ENCODE measurements at regions not wholly inside any gene's neighbourhood (a gene's known extent, or its start where the extent isn't known, plus 50 kb on each side); places are given as distances from the start of the nearest gene placed in this dataset.

DNA sequence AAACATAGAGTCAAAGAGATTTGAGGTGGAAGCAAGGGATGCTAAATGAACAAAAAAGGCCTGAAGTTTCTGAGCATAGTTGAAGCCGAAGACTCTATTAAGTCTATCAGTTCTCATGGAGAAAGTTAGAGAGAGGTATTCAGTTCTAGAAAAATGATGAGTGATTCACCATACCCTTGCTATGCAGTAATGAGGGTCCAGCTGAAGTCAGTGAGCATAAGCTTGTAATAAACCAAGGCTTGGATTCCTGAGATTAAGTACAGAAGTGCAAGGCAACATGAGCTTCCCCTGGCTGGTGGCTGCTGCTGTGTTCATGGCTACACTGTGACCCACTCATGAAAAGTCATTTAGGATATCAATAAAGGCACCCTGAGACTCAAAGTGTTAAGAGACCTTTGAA, 129.7 kb upstream of the MTAP start:
- no peak for DNase-seq
- no peak overlapping the region for H3K4me3 ChIP-seq
- ATAC-seq: no peak
- H3K9me3 ChIP-seq: no peaks in the 10 kb centered on the region
- no peaks in the 10 kb centered on the region for H3K4me1 ChIP-seq (ENCODE audit: low read depth)
- intact Hi-C loops (cut with DNase I, micrococcal nuclease): no loop called here
- TF ChIP-seq, protein P1, sequence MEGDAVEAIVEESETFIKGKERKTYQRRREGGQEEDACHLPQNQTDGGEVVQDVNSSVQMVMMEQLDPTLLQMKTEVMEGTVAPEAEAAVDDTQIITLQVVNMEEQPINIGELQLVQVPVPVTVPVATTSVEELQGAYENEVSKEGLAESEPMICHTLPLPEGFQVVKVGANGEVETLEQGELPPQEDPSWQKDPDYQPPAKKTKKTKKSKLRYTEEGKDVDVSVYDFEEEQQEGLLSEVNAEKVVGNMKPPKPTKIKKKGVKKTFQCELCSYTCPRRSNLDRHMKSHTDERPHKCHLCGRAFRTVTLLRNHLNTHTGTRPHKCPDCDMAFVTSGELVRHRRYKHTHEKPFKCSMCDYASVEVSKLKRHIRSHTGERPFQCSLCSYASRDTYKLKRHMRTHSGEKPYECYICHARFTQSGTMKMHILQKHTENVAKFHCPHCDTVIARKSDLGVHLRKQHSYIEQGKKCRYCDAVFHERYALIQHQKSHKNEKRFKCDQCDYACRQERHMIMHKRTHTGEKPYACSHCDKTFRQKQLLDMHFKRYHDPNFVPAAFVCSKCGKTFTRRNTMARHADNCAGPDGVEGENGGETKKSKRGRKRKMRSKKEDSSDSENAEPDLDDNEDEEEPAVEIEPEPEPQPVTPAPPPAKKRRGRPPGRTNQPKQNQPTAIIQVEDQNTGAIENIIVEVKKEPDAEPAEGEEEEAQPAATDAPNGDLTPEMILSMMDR (IDR thresholded peaks at IDR 0.05): no peak
- no peaks in the 10 kb centered on the region for H3K36me3 ChIP-seq (ENCODE audit: low read depth)

DNA sequence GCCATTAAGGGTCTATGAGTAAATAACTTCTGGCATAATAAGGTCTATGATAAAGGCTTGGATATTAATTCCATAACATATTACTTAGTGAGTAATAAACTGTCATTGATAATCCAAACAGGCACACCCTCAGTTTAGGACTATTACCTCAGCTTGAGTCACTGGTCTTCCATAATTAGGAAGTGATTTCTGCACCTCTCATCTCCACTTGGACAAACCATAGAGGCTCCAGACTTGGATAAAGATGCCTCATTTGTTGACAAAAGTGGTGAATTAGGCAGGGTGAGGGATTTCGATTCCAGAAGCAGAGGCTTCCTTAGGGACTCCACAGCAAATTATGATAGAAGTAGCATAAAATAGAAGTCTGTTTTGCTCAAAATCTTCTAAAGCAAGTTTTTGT, 127.5 kb upstream of the MTAP start:
- ATAC-seq (no peak), DNase-seq (no peak)
- Histone ChIP-seq H3K4me1 (ENCODE audit: low read depth) (no peaks in the 10 kb centered on the region), H3K9me3 (no peaks in the 10 kb centered on the region), H3K4me3 (no peak overlapping the region), H3K36me3 (ENCODE audit: low read depth) (no peaks in the 10 kb centered on the region)
- intact Hi-C loops (cut with DNase I, micrococcal nuclease): no loop called here
- TF ChIP-seq, protein P1 (IDR thresholded peaks at IDR 0.05): no peak

DNA sequence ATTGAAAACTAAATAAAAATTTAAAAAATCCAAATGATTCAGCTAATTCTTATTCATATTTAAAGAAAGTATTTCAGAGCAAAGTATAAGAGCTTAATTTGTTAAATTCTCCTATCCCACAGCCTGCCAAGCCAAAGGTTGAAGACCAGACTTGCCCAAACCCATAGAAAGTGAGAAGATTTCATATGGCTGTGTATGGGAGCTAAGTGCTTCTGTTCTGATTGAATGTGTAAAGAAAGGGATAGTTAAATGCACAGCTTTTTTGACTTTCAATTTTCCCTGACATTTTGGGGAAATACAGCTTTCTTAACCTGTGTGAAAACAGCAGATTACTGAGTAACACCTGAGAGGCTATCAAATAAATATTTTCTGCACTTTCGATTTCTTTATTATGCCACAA, 125.0 kb upstream of the MTAP start:
- intact Hi-C loops (cut with DNase I, micrococcal nuclease): no loop called here
- ATAC-seq: no peak
- Histone ChIP-seq H3K9me3 (no peaks in the 10 kb centered on the region), H3K4me1 (ENCODE audit: low read depth) (no peaks in the 10 kb centered on the region), H3K36me3 (ENCODE audit: low read depth) (no peaks in the 10 kb centered on the region), H3K4me3 (no peak overlapping the region)
- DNase-seq: no peak
- TF ChIP-seq, protein P1 (IDR thresholded peaks at IDR 0.05): no peak

DNA sequence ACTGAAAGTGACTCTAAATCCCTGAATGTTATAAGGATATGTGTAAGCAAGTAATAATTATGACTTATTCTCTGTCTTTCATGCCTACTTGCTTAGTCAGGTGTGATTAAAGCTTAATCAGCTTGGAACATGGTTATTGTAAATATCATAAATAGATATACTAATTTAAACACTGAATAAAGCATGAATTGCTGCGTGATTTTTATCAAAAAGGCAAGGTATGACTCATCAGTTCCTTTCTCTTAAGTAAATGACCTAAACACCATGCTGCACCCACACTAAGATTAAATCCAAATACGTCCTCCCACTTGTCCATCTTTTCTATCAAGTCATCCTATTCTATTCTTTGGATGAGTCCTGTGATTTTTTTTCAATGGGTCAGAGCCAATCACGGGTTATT, 124.6 kb upstream of the MTAP start:
- DNase-seq (no peak), ATAC-seq (no peak)
- H3K36me3 ChIP-seq (ENCODE audit: low read depth): no peaks in the 10 kb centered on the region
- no peaks in the 10 kb centered on the region for H3K4me1 ChIP-seq (ENCODE audit: low read depth)
- no peak overlapping the region for H3K4me3 ChIP-seq
- TF ChIP-seq, protein P1 (IDR thresholded peaks at IDR 0.05): no peak
- intact Hi-C loops (cut with DNase I, micrococcal nuclease): no loop called here
- H3K9me3 ChIP-seq: no peaks in the 10 kb centered on the region

DNA sequence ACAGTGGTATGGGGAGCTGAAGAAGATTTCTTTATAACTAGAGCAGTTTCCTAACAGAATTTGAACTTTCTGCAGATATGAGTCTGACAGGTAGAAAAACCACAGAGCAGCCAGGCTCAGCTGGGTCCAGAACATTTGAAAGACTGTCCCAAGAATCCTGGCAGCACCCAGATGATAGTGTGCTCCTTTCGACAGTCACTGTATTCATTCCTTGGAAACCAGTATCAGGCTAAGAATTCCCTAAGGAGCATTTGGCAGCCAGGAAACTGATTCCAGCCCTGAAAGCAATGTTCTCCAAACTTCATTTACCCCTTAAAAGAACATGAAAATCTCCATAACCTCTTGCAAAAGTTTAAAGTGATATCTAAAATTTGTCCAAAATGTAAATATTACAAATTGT, 123.0 kb upstream of the MTAP start:
- no peaks in the 10 kb centered on the region for H3K36me3 ChIP-seq (ENCODE audit: low read depth)
- no peaks in the 10 kb centered on the region for H3K9me3 ChIP-seq
- ATAC-seq (no peak), DNase-seq (no peak)
- no peak overlapping the region for H3K4me3 ChIP-seq
- TF ChIP-seq, protein P1 (IDR thresholded peaks at IDR 0.05): no peak
- no peaks in the 10 kb centered on the region for H3K4me1 ChIP-seq (ENCODE audit: low read depth)
- intact Hi-C loops (cut with DNase I, micrococcal nuclease): no loop called here

DNA sequence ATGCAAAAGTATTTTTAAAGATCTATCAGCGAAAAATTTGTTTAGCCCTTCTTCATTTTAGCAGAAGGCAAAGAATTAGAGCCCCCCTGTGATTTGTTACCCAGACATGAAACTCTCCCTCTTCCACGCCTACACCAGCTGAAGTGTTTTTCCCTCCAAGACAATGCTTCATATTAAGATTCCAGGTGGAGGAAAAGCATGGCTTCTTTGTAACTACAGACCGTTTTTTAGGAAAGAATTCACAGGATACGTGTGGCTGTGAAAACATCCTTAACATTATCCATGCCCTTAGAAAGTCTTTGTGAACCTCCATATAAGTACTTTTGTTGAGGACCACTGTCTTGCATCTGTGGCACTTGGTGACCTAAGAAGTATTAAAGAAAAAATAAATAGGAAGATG, 121.8 kb upstream of the MTAP start:
- Histone ChIP-seq H3K4me3 (no peak overlapping the region), H3K36me3 (ENCODE audit: low read depth) (no peaks in the 10 kb centered on the region), H3K4me1 (ENCODE audit: low read depth) (no peaks in the 10 kb centered on the region), H3K9me3 (no peaks in the 10 kb centered on the region)
- DNase-seq (no peak), ATAC-seq (no peak)
- TF ChIP-seq, protein P1 (IDR thresholded peaks at IDR 0.05): no peak
- intact Hi-C loops (cut with DNase I, micrococcal nuclease): no loop called here

All from mucosa of descending colon (tissue), 3 donors.